ENCODE measurements at regions not wholly inside any gene's neighbourhood (a gene's known extent, or its start where the extent isn't known, plus 50 kb on each side); places are given as distances from the start of the nearest gene placed in this dataset.

DNA sequence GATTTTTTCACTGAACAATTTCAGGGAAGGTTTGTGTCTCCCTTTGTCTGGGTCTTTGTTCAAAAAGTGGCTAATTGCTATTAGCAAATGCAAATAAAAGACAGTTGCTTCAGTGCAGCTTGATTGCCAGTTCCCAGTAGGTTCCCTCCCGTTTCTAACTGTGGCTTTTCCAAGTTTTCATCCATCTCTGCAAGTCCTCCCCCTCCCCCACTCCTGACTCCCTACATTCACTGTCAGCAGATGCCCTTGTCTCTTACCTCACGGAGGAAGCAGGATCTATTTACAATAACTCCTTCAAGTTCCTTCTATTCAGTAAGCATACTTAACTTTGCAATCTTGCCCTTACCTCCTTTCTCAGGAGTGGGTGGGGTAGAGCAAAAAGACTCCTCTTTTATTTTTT, 55.4 kb upstream of the SCEL start:
- DNase-seq (ENCODE audit: low read depth in 3 of 3) = no peak

- no peak for DNase-seq (ENCODE audit: low read depth in 3 of 3)
Observed at GRCh38 chr13:77479326-77479725, 56.2 kb upstream of the SCEL start.

DNA sequence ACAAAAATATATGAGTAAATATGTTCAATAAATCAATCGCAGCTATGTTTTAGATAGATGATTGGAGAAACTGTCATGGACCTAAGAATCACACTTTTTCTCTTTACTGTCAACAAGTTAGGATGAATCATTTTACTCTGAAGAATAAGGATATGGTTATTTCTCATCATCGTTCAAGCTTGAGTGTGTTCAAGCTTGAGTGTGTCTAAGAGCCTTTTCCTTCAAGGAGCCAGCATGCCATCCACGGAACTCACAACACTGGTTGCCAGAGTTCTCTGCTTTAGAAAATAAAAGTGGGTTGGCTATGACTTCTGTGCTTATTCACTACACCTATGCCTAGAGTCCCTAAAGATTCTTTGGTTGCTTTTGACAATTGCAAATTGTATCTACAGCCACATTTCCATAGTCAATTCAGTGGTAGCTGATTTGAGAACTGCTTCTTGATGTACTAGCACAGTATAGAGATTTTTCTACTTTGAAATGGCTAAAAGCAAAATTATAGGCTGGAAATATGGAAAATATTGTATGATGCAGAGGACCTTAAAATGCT, 58.1 kb upstream of the SCEL start:
- DNase-seq (ENCODE audit: low read depth in 3 of 3) = no peak

GRCh38 chr13:77476456-77476855, 59.0 kb upstream of the SCEL start:
- DNase-seq (ENCODE audit: low read depth in 3 of 3) = no peak

- no peak for DNase-seq (ENCODE audit: low read depth in 3 of 3)
Observed at GRCh38 chr13:77475345-77476084, 60.0 kb upstream of the SCEL start.

DNA sequence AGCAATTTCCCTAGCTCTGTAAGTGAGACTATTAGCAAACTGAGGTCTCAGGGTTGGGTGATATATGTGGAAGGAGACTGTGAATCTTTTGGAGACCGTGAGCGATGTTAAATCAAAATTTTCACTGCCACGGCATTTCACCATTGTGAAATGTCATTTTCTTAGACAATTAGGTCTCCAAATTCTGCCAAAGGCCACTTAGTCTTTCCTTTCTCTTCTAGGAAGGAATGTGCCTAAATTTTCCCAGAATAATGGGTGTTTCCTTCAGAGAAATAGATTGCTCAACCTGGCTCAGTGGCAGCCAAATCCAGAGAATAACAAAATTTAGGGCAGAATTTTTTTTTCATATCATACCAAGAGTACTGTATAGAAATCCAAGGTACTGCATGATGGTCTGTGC, 64.5 kb upstream of the SCEL start:
- no peak for DNase-seq (ENCODE audit: low read depth in 3 of 3)

- DNase-seq (ENCODE audit: low read depth in 3 of 3) = no peak
Observed at GRCh38 chr13:77466753-77467422, 68.6 kb upstream of the SCEL start.

- no peak for DNase-seq (ENCODE audit: low read depth in 3 of 3)
Observed at GRCh38 chr13:77465603-77466195, 69.8 kb upstream of the SCEL start.

DNA sequence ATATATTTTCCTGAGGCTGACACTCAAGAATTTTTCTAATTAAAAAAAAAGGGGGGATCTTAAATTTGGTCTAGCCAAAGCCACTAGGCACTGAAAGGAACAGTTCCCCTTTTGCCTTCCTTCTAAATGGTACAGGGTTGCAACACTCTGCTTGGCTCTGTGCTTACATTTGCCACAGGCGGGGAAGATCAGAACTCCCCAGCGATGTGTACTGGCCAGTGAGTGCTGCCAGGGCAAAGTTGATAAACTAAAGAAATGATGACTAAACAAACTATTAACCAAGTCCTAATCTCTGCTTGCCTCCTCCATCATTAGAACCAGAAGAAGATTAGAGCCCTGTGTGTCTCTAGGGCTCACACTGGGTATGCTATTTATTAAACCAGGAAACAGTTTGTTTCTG, 75.3 kb upstream of the SCEL start:
- no peak for DNase-seq (ENCODE audit: low read depth in 3 of 3)

GRCh38 chr13:77459592-77459991, 75.9 kb upstream of the SCEL start:
- no peak for DNase-seq (ENCODE audit: low read depth in 3 of 3)

GRCh38 chr13:77458736-77459135, 76.8 kb upstream of the SCEL start:
- DNase-seq (ENCODE audit: low read depth in 3 of 3) = no peak

DNA sequence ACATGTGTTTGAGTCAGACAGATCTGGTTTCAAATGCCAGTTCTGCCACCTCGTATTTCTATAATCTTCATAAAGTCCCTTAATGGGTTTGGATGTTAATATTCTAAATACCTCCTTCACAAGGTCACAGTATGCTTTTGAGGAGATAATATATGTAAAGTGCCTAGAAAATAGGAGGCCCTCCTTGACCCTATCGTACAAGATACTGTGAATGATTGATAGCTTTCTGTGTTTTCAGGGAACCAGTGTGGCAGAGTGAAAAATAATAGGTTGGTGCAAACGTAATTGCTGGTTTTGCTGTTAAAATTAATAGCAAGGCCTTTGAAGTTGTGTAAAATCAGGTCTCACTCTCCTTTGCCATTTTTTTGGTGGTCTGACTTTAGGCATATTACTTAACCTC, 77.5 kb upstream of the SCEL start:
- no peak for DNase-seq (ENCODE audit: low read depth in 3 of 3)

- DNase-seq (ENCODE audit: low read depth in 3 of 3) = no peak
Observed at GRCh38 chr13:77456271-77456670, 79.2 kb upstream of the SCEL start.

- no peak for DNase-seq (ENCODE audit: low read depth in 3 of 3)
Observed at GRCh38 chr13:77449265-77449664, 86.2 kb upstream of the SCEL start.

DNA sequence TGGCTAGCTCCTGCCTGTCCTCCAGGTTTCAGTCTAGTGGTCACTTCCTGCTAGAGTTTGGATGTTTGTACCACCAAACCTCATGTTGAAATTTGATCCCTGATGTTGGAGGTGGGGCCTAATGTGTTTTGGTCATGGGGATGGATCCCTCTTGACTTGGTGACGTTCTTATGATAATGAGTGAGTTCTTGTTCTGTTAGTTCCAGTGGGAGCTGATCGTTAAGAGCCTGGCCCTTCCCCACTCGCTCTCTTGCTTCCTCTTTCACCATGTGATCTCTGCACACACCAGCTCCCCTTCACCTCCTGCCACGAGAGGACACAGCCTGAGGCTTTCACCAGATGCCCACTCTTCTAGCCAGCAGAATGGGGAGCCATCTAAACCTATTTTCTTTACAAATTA, 86.8 kb upstream of the SCEL start:
- no peak for DNase-seq (ENCODE audit: low read depth in 3 of 3)

GRCh38 chr13:77443511-77443910, 92.0 kb upstream of the SCEL start:
- DNase-seq (ENCODE audit: low read depth in 3 of 3) = no peak

DNA sequence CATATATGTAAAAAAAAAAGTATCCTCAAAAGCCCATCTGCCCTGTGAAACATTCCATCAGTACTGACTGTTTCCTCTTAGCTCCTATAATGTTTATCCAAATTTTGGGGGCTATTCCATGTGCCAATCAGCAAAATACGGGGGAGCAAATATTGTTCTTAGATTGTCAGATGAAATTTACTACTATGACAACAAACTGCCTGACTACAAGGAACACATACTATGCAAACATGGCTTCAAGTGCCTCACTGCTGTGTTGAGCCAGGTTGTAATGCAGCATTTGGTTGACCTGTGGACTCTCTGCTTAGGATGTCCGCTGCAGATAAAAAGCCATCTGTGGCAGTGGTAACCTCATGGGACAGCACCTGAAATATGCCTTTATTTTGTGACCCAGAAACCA, 98.2 kb upstream of the SCEL start:
- no peak for DNase-seq (ENCODE audit: low read depth in 3 of 3)

DNA sequence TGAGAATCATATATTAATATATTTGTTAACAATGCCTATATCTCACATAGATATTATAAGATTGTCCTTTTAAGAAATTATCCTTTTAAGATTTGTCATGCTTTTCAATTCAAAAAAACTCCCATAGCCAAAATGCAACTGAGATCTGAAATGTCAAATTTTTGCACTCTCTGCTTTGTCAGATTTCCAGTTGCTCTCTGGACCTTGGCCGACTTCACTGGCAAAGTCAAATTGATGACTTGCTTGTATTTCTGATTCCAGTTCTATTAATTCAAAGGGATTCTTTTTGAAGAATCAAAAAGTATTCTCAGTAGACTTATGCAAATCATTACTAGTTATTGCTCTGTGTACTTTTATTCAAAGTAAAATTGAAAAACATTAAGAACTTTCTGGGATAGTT, 101.2 kb upstream of the SCEL start:
- no peak for DNase-seq (ENCODE audit: low read depth in 3 of 3)

DNA sequence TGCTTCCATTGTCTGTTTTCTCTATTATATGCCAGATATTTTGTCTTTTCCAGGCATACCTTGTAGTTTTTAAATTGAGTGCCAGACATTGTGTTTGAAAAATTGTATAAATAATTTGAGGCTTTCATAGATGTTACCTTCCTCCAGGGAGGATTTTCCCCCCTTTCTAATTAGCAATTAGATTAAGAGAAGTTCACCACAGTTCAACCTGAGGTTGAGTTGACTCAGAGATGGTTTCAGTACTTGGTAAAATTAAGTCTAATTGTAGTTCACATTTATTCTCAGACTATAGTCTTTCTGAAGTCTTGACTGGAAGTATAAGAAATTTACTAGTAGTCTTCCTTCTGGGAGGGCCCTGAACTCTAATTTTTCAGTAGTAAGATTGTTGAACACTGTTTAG, 104.1 kb upstream of the SCEL start:
- no peak for DNase-seq (ENCODE audit: low read depth in 3 of 3)

DNA sequence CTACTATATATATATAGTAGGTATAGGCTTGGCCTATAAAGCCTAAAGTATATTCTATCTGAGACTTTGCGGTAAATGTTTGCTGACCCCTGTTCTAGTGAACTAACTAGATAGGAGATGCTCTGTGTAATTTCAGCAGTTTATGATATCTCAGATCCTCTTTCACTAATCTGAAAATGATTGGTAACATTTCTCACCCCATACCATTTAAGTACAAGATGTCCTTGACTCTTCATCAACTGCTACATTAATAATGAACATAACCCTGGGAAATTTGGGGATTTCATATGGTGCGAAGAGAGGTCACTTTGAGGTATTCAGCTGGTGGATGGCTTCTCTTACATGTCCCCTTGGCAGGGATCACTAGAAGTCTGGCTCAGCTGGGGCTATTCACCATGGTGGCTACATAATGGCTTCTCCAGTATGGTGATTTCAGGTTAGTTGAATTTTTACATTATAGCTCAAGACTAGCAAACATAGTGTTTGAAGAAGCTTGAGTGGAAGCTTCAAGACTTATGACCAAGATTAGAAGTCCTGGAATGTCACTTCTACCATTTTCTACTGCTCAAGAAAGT, 103.6 kb upstream of the MYCBP2 start:
- no peak for DNase-seq (ENCODE audit: low read depth in 3 of 3)

GRCh38 chr13:77429320-77430142, 102.6 kb upstream of the MYCBP2 start:
- peak; percentile 23 to 54 (median 27) for DNase-seq (ENCODE audit: low read depth in 3 of 3)

DNA sequence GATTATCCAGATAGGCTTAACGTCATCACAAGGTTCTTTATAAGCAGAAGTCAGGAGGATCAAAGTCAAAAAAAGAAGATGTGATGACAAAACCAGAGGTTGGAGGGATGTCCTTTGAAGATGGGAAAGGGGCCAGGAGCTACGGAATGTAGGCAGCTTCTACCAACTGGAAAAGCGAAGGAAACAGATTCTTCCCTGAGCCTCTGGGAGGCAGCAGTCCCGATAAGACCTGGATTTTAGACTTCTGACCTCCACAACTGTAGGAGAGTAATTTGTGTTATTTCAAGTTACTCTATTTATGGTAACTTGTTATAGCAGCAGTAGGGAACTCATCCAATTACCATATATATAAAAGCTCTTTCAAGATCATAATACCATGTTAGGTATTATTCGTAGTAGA, 98.8 kb upstream of the MYCBP2 start:
- DNase-seq (ENCODE audit: low read depth in 3 of 3) = no peak
